Calu3 (cell line): ENCODE measurements at regions not wholly inside any gene's neighbourhood (a gene's known extent, or its start where the extent isn't known, plus 50 kb on each side); places are given as distances from the start of the nearest gene placed in this dataset.
"Not testable (repeated sequence)": the region's sequence is repeated elsewhere in the genome, so short reads cannot be mapped to it uniquely, and the experiment has no call there.

Experiments used
- BruUV-seq: library from RNA; stranded (reverse); fragments of 400-500 nt; replicated peaks from 2 replicates; lab custom pipeline; 2021; lab: Mats Ljungman, UMichigan
- CTCF ChIA-PET: fragments of 300-600 bp; sonication (Branson Sonifier 250); formaldehyde crosslinking; loops from one replicate; lab custom pipeline; 2022; ENCODE audit warnings: antibody characterized with exemption; lab: Charles Lee
- DNase-seq: peaks from one replicate; pipeline ENCODE4 v3.0.0; 2022
- H3K27ac Mint-ChIP-seq: one replicate; pipeline ENCODE4 v1.8.0; 2022; ENCODE audit warnings: mixed read lengths; ENCODE audit not compliant: unreplicated experiment
- H3K27me3 Mint-ChIP-seq: one replicate; pipeline ENCODE4 v1.8.0; 2022; ENCODE audit warnings: mixed read lengths; ENCODE audit not compliant: unreplicated experiment
- H3K36me3 Mint-ChIP-seq: one replicate; pipeline ENCODE4 v1.8.0; 2022; ENCODE audit warnings: mild to moderate bottlenecking, moderate library complexity, mixed read lengths; ENCODE audit not compliant: insufficient read depth, unreplicated experiment
- H3K4me1 Mint-ChIP-seq: one replicate; pipeline ENCODE4 v1.8.0; 2022; ENCODE audit warnings: mild to moderate bottlenecking, low read depth, mixed read lengths; ENCODE audit not compliant: unreplicated experiment
- H3K4me3 Mint-ChIP-seq: one replicate; pipeline ENCODE4 v1.8.0; 2022; ENCODE audit warnings: mild to moderate bottlenecking, low read depth, moderate library complexity, mixed read lengths; ENCODE audit not compliant: unreplicated experiment
- H3K9me3 Mint-ChIP-seq: one replicate; pipeline ENCODE4 v1.8.0; 2022; ENCODE audit warnings: low read depth, mixed read lengths; ENCODE audit not compliant: unreplicated experiment
- intact Hi-C: fragments of 100-400 bp; cut with micrococcal nuclease; formaldehyde crosslinking; loops from one replicate; pipeline ENCODE4 v1.10.0; 2022; ENCODE audit not compliant: unreplicated experiment
- TF ChIP-seq, protein P1 (sequence below): fragments of 200-600 bp; IDR thresholded peaks from one replicate; pipeline ENCODE4 v1.8.0; 2022; ENCODE audit warnings: antibody characterized with exemption; ENCODE audit not compliant: unreplicated experiment

DNA sequence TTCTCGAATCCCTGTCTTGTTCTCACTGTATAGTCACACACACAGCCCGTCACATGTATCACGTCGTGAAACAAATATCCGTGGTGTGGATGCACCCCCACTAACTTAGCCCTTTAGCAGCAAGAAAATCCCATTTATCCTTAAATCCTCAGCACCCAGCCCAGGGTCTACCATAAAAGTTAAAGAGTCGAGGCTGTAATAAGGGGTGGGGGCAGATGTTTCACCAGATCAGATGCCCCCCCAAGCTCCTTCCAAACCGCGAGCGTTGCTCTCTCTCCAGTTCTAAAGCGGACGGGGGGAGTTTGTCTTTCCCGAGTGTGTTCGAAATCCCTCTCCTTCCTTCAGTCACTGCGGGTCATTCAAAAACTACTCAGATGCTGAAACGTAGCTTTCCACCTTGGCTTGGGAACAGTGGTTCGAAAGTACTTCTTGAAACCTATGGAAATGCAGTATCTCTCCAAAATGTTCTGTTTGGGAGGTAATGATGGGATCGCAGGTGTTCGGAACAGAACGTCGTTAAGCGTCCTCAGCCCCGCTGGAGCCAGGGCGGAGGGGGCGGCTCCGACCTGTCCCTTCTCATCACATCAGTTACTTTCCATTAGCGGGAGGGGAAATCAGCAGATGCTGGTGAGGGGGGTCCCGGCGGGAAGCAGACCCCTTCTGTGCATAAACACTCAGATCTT, 156.2 kb downstream of the BRD1 start:
- no TSS peak for BruUV-seq
- Mint-ChIP-seq H3K4me3 (no peak overlapping the region), H3K4me1 (no peaks in the 10 kb centered on the region), H3K9me3 (peaks cover 3% of the 10 kb centered on the region), H3K36me3 (no peaks in the 10 kb centered on the region), H3K27ac (no peak overlapping the region), H3K27me3 (peaks cover 68% of the 10 kb centered on the region)
- no peak for DNase-seq
- TF ChIP-seq, protein P1, sequence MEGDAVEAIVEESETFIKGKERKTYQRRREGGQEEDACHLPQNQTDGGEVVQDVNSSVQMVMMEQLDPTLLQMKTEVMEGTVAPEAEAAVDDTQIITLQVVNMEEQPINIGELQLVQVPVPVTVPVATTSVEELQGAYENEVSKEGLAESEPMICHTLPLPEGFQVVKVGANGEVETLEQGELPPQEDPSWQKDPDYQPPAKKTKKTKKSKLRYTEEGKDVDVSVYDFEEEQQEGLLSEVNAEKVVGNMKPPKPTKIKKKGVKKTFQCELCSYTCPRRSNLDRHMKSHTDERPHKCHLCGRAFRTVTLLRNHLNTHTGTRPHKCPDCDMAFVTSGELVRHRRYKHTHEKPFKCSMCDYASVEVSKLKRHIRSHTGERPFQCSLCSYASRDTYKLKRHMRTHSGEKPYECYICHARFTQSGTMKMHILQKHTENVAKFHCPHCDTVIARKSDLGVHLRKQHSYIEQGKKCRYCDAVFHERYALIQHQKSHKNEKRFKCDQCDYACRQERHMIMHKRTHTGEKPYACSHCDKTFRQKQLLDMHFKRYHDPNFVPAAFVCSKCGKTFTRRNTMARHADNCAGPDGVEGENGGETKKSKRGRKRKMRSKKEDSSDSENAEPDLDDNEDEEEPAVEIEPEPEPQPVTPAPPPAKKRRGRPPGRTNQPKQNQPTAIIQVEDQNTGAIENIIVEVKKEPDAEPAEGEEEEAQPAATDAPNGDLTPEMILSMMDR = no peak
- CTCF ChIA-PET = no interaction called here
- intact Hi-C loops = no loop called here

DNA sequence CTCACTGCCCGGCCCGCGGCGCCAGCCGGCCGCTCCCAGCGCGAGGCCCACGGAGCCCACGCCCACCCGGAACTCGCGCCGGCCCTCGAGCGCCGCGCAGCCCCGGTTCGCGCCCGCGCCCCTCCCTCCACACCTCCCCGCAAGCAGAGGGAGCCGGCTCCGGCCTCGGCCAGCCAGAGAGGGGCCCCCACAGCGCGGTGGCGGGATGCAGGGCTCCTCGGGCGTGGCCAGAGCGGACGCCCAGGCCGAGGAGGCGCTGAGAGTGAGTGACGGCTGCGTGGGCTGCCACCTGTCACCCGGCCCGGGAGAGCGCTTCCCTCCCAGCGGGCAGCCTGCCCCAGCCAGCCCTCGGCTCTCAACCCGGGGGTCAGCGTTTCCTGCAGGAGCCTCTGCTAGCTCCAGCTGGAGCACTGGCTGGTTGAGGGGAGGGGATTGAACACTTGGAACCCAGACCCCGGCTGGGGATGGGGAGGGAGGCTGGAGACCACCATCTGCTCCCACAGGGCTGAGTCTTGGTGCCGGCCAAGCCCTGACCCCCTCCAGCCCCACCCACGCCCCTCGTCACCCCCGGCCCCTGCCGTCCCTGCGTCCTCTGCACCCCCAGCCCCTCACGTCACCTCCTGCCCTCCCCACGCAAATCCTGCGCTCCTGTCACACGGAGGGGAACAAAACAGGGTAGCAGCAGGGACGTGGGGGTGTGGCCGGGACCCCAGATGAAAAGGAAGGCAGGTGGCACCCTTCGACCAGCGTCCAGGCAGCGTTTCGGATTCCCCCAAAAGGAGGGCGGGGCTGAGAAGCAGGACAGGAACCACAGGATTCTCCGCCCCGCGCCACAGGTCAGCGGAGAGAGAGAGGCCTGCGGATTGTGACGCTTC, 157.0 kb downstream of the BRD1 start:
- Mint-ChIP-seq H3K27me3 (peaks cover 68% of the 10 kb centered on the region), H3K27ac (no peak overlapping the region), H3K4me1 (no peaks in the 10 kb centered on the region), H3K4me3 (no peak overlapping the region), H3K9me3 (peaks cover 3% of the 10 kb centered on the region), H3K36me3 (no peaks in the 10 kb centered on the region)
- no TSS peak for BruUV-seq
- DNase-seq = no peak
- CTCF ChIA-PET = no interaction called here
- TF ChIP-seq, protein P1 = no peak
- intact Hi-C loops = no loop called here

DNA sequence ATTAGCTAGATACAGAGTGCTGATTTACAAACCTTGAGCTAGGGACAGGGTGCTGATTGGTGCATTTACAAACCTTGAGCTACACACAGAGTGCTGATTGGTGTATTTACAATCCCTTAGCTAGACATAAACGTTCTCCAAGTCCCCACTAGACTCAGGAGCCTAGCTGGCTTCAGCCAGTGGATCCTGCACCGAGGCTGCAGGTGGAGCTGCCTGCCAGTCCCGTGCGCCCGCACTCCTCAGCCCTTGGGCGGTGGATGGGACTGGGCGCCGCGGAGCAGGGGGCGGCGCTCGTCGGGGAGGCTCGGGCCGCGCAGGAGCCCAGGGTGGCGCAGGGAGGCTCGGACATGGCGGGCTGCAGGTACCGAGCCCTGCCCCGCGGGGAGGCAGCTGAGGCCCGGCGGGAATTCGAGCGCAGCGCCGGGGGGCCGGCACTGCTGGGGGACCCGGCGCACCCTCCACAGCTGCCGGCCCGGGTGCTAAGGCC, 157.7 kb downstream of the BRD1 start:
- H3K27me3 Mint-ChIP-seq = peaks cover 68% of the 10 kb centered on the region
- CTCF ChIA-PET, H3K4me1 Mint-ChIP-seq, H3K9me3 Mint-ChIP-seq, H3K36me3 Mint-ChIP-seq, intact Hi-C loops, H3K27ac Mint-ChIP-seq, H3K4me3 Mint-ChIP-seq, BruUV-seq, DNase-seq: not testable (repeated sequence)

DNA sequence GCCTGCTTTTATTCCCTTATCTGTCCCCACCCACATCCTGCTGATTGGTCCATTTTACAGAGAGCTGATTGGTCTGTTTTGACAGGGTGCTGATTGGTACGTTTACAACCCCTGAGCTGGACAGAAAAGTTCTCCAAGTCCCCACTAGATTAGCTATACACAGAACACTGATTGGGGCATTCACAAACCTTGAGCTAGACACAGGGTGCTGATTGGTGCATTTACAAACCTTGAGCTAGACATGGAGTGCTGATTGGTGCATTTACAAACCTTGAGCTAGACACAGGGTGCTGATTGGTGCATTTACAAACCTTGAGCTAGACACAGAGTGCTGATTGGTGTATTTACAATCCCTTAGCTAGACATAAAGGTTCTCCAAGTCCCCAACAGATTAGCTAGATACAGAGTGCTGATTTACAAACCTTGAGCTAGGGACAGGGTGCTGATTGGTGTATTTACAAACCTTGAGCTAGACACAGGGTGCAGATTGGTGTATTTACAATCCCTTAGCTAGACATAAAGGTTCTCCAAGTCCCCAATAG, 158.2 kb downstream of the BRD1 start:
- H3K4me3 Mint-ChIP-seq, DNase-seq, BruUV-seq, CTCF ChIA-PET, H3K27ac Mint-ChIP-seq, H3K9me3 Mint-ChIP-seq, intact Hi-C loops, H3K36me3 Mint-ChIP-seq, H3K4me1 Mint-ChIP-seq: not testable (repeated sequence)
- H3K27me3 Mint-ChIP-seq = peaks cover 68% of the 10 kb centered on the region

DNA sequence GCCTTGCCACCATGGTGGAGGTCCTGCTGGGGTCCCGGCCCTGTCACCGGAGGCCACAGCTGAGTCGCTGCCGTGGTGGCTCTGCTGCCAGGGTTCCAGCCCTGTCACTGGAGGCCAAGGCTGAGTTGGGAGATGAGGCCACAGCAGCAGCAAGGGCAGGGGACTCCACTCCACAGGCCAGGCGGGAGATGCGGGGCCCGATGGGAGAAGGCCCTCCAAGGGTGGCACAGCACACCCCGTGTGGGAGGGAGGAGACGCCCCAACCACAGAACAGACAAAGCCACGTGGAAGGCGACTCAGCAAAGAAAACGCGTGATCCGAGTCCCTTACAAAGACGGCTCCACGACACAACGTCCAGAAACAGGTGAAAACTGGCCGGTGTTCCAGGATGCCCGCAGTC, 159.3 kb downstream of the BRD1 start:
- TF ChIP-seq, protein P1 = no peak
- no peak for DNase-seq
- no TSS peak for BruUV-seq
- H3K27ac Mint-ChIP-seq = no peak overlapping the region
- intact Hi-C loops = no loop called here
- no peaks in the 10 kb centered on the region for H3K36me3 Mint-ChIP-seq
- peaks cover 3% of the 10 kb centered on the region for H3K9me3 Mint-ChIP-seq
- no peaks in the 10 kb centered on the region for H3K4me1 Mint-ChIP-seq
- H3K4me3 Mint-ChIP-seq = no peak overlapping the region
- CTCF ChIA-PET = no interaction called here
- peaks cover 70% of the 10 kb centered on the region for H3K27me3 Mint-ChIP-seq
